Muscle of back (tissue), 3 donors: ENCODE measurements at regions not wholly inside any gene's neighbourhood (a gene's known extent, or its start where the extent isn't known, plus 50 kb on each side); places are given as distances from the start of the nearest gene placed in this dataset.
"Not testable (repeated sequence)": the region's sequence is repeated elsewhere in the genome, so short reads cannot be mapped to it uniquely, and the experiment has no call there.

Experiments used
- DNase-seq, 3 donors: peaks; one replicate each; pipeline versions ENCODE4 v3.0.0 to v3.0.0-alpha.2; 2013

DNA sequence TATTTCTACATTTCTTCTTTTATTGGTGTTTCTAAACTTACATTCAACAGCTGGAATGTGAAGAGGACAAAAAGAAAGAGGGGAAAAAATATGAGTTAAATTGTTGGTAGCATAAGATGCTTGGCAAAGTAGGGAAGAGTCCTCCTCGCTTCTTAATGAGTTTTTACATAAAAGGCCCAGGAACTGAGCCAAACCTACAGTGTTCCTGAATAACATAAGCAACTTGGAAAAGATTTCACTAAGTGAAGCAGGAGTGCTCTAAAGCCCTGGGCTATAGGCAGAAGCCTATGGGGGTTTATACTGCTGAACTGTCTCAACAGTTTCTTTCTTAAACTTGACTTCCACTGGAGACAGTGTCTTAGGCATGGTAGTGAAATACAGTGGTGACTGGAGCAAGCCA lies 115.0 kb upstream of the USP25 start:
- DNase-seq: no peak

DNA sequence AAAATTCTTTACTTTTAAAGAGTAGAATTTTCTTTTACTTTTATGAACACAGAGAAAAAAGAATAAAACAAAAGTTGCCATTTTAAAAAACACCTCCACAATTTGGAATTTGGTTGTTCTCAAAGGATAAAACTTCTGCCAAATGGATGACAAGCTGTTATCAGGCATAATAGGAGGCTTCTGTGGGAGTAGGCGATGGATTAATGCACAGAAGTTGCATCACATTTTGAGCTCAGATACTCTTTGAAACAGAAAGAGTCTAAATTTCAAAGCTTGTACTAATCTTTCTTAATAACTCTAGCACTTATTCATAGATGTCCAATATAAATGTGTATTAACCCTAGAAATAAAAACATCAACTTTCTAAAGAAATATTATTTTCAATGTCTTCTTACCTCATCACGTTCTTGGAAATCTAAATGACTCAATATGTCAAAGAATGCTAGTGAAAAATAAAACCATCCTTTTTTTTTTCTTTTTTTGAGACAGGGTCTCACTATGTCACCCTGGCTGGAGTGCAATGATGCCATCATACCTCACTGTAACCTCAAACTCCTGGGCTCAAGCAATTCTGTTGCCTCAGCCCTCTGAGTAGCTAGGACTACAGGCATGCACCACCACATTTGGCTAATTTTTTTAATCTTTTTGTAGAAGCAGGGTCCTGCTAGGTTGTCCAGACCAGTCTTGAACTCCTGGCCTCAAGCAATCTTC lies 112.8 kb upstream of the USP25 start:
- DNase-seq: no peak

DNA sequence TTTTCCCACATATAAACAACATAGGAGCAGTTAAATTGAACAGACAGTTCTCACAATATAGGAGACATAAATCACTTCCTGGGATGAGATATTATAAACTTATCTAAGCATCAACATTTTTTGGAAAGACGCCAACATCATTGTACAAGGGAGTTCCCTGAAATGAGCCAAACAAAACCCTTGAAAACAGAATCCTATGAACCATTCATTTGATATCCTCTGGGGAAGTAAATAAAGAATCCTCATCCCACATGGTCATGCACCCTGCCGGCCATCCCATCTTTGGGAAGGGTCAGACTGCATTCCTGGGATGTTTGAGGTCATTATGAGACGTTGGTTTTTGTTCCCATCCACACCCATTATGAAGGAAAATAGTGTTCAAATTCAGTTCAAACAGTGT lies 111.8 kb upstream of the USP25 start:
- DNase-seq: peak in 2 of 3 donors; percentile 30 to 36

DNA sequence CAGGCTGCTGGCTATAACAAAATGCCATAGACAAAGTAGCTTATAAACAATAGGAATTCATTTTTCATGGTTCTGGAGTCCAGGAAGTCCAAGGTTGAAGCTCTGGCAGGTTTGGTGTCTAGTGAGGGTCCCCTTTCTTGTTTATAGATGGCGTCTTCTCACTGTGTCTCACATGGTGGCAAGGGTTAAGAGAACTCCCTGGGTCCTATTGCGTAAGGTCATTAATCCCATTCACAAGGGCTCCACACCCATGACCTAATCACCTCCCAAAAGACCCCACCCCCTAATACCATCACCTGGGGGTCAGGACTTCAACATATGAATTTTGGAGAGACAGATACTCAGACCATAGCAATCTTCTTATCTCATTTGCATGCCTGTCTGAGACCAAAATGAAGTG lies 108.9 kb upstream of the USP25 start:
- DNase-seq: no peak

DNA sequence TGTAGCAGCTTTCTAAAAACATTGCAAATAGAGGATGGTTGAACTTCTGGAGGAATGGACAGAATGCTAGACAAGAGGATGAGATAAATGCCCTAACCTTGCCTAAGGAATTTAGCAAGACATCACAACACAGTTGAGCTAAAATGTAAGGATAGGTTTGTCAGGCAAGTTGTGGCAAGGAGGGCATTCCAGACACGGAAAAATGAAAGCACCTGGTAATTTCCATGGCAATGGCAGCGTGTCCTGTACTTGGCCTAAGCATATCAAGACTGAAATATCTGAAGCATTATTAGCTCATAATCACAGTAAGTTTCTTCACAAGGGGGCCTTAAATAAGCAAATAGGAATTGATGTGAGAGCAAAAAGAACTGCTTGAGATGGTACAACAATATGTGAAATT lies 105.1 kb upstream of the USP25 start:
- DNase-seq: no peak

DNA sequence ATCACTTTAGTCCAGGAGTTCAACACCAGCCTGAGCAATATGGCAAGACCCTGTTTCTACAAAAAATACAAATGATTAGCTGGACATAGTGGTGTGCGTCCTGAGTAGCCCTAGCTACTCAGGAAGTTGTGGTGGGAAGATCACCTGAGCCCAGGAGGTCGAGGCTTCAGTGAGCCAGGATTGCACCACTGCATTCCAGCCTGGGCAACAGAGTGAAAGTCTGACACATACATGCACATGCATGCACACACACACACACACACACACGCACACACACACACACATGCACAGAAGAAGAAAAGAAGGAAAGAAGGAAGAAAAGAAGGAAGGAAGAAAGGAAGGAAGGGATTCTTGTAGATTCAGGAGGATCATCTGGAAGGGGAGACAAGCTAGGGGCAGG lies 104.4 kb upstream of the USP25 start:
- DNase-seq: no peak

DNA sequence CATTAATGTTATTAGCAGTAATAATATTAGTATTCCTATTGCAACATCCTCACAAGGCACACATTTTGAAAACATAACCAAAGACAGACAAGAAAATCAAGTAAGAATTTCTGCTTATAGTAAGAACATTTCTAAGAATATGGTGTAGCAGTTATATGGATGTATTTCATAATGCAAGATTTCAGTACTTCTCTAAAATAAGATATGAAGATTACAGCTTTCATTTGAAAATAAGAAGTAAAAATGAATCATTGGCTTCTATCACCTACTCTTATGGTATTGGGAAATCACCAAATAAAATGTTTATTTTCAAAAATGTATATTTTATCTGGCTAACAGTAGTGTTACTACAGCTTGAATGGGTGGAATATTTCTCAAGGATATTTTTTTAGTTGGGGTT lies 103.8 kb upstream of the USP25 start:
- no peak for DNase-seq

DNA sequence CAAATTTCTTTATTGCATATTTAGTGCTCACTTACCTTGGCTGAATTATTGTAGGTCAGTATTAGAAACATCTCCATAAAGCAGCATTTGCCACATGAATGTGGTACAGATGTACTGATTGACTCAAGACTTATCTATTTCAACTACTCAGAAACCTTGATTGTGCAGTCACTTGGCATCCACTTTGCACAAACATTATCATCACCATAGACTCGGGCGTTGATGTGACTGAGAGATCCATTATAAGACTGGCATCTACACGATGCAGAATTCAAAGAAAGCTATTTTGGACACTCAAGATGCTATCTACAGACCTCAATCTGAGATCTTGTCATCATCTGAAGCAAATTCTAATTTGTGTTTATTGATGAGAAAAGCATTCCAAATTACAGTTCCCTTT lies 102.8 kb upstream of the USP25 start:
- no peak for DNase-seq

DNA sequence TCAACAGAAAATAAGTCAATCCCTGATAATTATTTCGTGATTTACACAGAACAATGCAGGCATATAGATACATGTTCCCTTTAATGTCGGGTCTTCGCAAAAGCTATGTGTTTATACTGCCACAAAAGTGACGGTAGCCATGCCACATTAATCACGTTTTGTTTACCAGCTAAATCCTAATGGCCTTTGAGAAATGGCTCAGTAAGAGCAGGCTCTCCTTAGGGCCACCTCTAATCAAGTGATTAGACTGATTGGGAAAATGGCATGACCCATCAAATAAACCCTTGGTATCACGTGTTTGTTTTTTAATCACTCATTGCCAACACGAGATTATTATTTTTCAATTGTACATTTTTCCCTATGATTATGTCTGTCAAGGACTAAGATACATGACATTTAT lies 102.0 kb upstream of the USP25 start:
- no peak for DNase-seq

DNA sequence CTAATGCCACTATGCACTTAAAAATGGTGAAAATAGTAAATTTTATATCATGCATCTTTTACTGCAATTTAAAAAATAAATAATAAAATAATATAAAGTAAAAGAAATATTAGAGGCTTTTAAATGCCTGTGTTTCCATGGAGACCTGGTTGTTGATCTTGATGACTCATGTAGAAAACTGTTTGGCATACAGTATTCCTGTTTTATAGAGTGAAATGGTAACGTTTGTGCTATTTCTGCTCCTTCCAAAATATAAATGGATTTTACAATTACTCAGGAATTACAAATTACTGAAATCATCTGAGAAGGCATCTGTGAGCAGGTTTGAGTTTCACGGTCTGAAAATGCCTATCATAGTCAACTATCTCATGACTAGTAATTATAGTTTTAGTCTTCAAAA lies 98.4 kb upstream of the USP25 start:
- peak in 2 of 3 donors; percentile 29 to 50 for DNase-seq

DNA sequence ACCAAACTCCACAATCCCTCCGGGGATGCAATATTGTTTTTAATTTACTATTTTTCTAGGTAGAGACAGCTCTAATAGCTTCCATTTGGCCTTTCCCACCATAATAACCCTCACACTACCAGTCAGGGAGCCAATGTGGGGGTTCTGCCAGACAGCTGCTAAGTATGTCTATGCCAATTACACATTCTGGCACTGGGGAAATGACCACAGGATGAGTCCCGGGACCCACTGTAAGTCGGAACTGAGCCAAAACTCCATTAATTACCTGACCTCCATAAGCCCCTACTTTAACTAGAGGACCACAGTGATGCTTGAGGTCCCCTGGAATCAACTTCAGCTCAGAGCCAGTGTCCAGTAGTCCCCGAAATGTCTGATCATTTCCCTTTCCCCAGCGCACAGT lies 95.2 kb upstream of the USP25 start:
- DNase-seq: not testable (repeated sequence)

DNA sequence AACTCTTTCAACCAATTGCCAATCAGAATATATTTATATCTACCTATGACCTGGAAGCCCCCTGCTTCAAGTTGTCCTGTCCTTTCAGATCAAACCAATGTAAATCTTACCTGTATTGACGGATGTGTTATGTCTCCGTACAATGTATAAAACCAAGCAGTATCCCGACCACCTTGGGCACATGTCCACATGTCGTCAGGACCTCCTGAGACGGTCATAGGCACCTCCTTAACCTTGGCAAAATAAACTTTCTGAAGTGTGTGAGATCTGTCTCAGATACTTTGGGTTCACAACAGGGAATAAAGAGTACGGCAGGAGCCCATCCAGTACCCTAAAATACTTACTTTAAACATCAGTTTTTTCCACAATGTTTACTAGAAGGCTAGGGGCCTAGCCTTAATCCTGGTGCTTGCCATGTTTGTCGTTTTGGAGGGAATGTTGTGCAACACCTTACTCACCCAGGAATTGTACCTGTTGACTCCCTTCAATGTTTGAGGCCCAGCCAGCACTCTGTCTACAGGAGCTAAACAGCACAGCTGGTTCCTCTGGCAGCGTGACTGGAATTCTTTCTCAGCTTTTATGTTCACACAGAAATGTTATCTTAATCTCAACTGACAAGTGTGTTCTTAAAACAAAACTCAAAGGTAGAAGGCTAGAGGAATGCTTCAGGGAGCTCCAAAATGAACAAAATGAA lies 90.8 kb upstream of the USP25 start:
- DNase-seq: no peak

DNA sequence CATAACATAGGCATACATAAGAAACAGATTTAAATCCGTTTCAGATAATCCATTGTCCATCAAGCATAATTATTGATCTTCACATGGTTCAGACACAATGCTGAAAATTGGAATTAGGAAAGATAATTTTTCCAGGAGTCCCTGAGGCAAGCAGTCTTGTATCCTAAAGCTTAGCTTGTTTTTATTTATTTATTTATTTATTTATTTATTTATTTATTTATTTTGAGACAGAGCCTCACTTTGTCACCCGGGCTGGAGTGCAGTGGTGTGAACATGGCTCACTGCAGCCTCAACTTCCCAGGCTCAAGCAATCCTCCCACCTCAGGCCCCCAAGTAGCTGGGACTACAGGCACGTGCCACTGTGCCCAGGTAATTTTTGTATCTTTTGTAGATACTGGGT lies 89.7 kb upstream of the USP25 start:
- not testable (repeated sequence) for DNase-seq

DNA sequence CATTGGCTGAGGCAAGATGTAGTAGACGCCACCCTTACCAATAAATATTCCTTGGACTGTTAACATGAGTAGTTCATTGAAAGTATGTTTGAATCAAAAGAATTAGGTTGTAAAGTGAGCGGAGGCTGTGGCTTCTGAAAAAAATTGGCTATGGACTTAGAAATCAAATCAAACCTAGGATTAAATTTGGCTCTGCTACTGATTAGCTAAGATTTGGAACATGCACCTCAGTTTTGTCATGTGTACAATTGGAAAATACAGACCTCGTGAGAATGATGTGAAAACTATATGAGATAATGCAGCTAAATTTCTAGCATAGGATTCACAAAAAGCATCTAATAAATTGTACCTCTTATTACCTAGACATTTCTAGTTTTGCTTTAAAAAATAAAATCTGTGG lies 85.3 kb upstream of the USP25 start:
- DNase-seq: peak; percentile 28 to 55 (median 41)

DNA sequence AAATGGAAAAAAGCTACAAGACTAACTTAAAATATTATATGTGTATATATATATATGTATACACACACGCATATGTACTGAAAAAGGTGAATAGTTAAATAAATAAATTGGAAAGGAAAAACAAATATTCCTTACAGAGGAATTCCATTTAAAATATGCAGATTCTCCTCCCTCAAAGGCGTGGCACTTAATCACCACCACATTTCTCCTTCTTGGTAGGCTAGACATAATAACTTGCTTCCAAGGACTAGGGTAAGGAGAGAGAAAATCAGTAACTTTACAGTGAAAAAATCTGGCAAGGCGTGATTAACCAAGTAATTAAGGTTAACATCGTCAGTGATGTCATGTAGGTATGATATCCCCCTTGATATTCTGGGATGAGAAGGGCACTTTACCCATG lies 84.0 kb upstream of the USP25 start:
- no peak for DNase-seq

DNA sequence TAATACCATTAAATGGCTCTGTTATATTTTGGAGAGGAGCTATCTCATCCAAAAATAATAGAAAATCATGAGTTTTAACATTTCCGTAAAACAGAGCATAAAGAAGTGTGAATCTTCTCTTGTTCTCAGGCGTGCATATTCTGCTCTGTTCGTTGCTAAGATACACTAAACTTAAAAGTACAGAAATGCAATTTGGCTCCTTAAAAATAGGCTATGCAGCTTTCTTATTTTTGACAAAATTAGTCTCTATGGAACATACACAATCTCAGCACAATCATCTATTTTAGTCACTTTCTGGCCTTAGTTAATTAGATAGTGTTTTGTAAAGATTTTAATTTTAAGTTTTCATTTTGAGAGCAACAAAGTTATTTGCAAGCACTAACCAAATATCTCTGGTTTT lies 79.0 kb upstream of the USP25 start:
- DNase-seq: no peak

DNA sequence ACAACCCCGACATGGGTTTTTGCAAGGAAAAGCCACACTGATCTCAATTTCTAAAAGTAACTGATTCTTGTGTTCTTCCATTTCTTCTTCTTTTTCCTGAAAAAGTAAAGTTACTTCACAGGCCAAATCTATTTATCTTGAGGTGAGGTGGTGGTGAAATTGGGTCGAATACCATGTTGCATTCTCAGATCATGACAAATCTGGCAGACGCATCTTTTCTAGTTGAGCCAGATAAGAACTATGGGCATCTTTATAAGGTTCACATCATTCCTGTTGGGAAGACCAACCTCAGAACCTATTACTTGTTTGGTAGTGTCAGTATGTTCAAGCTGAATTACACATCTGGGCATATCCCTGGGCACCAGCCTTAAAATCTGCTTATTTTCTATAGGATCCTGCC lies 78.6 kb upstream of the USP25 start:
- DNase-seq: no peak

DNA sequence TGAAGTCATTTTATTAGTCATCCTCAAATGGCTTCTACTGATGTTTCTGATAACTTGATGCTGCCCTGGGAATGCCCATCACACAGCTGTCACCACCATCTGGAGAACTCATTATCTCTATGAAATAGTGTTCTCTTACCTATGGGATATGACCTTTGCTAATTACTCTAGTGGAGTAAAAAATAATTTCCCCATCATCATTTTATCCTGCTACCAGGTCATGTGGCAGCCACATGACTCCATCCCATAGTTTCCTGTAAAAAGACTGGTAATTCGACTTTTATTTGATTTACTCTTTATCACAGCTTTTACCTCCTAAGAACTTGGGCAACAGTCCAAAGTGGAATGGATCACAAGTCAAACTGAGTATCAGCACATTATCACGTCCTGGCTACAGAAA lies 76.1 kb upstream of the USP25 start:
- no peak for DNase-seq

DNA sequence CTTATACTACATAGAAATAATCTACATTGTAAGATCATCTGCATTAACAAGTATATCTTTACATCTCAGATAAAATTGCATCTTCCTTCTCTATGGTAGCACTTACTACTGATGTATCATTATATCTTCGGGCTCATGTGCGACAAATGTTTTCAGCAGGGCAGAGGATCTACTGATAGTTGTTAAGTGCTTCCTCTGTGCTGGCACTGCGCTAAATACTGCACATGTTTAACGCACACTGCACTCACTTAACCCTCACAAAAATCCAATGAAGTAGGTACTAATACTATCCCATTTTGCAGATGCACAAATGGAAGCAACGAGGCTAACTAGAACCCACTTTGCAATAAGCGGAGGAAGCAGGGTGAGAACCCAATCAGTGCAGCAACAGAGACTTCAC lies 75.6 kb upstream of the USP25 start:
- no peak for DNase-seq

DNA sequence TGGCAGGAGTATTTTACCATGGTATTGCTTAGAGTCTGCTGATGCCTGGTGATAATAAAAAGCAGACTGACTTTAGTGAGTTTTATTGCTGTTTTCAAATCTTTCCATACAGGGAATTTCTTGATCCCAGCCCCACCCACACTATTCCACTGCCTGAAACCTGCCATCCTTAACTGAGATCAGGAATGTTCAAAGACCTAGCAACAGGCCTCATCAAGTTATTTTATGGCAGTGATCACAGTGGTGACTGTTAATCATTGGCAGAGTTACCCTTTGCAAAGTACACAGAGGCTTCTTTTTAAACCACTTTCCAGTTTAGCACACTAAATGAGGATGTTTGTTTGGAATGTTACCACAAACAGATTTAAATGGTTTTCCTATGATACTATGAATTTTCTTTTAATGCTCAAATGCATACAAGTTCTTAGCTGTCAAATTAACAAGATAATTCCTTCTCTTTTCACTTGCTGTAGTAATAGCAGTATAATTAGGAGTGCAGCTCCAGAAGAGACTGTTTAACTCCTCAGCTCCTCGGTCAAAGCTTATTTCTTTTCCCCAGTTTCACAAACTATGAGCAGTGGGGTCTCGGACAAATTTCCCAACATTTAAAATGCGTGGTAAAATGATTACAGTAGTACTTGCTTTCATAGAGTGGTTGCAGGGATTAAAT lies 69.9 kb upstream of the USP25 start:
- peak in 1 of 3 donors; percentile 44 for DNase-seq

DNA sequence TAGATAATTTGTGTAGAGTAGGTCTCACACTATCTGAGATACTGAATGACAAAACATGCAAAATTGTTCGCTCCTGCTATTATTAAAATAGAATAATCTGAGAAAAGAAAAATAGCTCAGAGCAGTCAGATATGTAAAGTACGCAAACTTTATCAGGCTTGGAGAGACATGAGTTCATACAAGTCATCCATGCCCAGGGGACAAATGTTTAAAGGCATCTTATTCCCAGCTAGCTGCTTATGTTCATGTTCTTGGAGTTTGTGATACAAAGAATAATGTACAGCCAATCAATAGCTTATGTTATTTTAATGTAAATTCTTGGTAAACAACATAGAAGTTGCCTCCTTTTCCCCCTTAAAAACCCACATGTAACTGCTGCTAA lies 69.4 kb upstream of the USP25 start:
- DNase-seq: no peak

DNA sequence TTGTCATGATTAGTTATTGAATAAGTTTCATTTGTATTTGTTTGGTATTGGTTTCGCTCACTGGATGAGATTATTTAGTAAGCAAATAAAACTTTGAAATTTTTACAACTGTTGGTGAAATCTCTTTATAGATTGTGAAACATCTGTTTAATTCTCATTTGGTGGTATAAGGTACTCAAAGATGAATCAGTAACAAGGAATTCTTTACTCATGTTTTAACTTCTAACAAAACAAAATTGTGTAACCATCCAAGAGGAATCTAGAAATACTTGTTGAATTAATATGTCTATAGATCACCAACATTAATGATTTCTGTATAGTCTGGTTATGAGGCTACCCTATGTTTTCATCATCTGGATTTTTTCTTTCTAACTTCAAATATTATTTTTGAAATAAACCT lies 62.8 kb upstream of the USP25 start:
- DNase-seq: no peak

DNA sequence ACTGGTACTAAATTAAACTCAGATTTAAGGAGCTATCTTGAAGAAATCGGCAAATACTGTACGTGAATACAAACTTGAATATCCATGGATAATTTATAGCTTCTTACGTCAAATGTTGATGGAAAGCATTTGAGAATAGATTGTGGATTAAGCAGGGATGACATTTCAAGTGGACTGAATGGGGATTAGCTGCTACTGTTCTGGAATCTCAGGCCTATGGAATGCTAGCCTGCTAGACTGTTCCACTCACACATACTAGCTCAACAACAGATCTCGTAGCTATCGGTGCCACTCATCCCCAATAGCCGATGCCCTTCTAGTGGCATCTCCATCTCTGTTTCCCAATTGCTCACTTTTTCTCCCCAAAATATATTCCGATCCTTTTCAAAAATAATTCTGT lies 62.0 kb upstream of the USP25 start:
- no peak for DNase-seq
